Right lobe of liver (tissue), 6 donors: ENCODE measurements at regions not wholly inside any gene's neighbourhood (a gene's known extent, or its start where the extent isn't known, plus 50 kb on each side); places are given as distances from the start of the nearest gene placed in this dataset.
A peak's percentile ranks its signal among the peaks of the same experiment; 100 is the strongest.
"Not testable (repeated sequence)": the region's sequence is repeated elsewhere in the genome, so short reads cannot be mapped to it uniquely, and the experiment has no call there.

Experiments used
- ATAC-seq, 4 donors: fragments of 200-7000 bp; cut with Tn5 transposase; one replicate each; pipeline ENCODE4 v1.9.1; 2020; ENCODE audit warnings: mild to moderate bottlenecking in 4 of 4, moderate library complexity in 4 of 4
- DNase-seq, 3 donors: peaks; one replicate each; pipeline ENCODE4 v3.0.0-alpha.2; 2020
- H3K27ac ChIP-seq, 3 donors: fragments of 200-600 bp; one replicate each; pipeline ENCODE4 v1.8.0; 2022
- H3K27me3 ChIP-seq, 2 donors: fragments of 200-600 bp; one replicate each; pipeline ENCODE4 v1.8.0; 2022
- H3K36me3 ChIP-seq, 4 donors: fragments of 200-600 bp; sonication (generic) in 1 of 4; one replicate each; pipeline versions ENCODE4 v1.5.1 to v1.8.0; 2017 to 2022; ENCODE audit warnings: control low read depth in 1 of 4
- H3K4me1 ChIP-seq, 4 donors: fragments of 200-600 bp; sonication (generic) in 1 of 4; one replicate each; pipeline versions ENCODE4 v1.5.1 to v1.8.0; 2017 to 2022; ENCODE audit warnings: control low read depth in 1 of 4
- H3K4me3 ChIP-seq, 3 donors: fragments of 200-600 bp; one replicate each; pipeline ENCODE4 v1.8.0; 2022
- H3K9me3 ChIP-seq, 4 donors: fragments of 200-600 bp; sonication (generic) in 1 of 4; one replicate each; pipeline versions ENCODE4 v1.5.1 to v1.8.0; 2017 to 2022; ENCODE audit warnings: control low read depth in 1 of 4
- POLR2A ChIP-seq: fragments of 450-650 bp; IDR thresholded peaks from one replicate; pipeline ENCODE4 v1.6.1; 2017; ENCODE audit warnings: antibody characterized with exemption, mild to moderate bottlenecking
- WGBS: methylation state at CpG from one replicate; pipeline ENCODE4 v1.1.6; 2018; ENCODE audit warnings: low coverage, low lambda C conversion rate; ENCODE audit not compliant: insufficient coverage; ENCODE audit errors: missing lambda C conversion rate; 5-methylcytosine and 5-hydroxymethylcytosine counted together
- intact Hi-C, 2 donors: fragments of 100-400 bp; cut with DNase I; formaldehyde crosslinking; loops; one replicate each; pipeline versions ENCODE4 v1.11.2 to v1.14.1; 2022
- TF ChIP-seq, protein P1 (sequence below), 4 donors: fragments of 200-600 bp in 3 of 4; fragments of 450-650 bp in 1 of 4; IDR thresholded peaks; one replicate each; pipeline versions ENCODE4 v1.5.1 to v1.8.0; 2016 to 2022; ENCODE audit warnings: antibody characterized with exemption in 4 of 4, mild to moderate bottlenecking in 2 of 4
- donor health status: DM: no; HTN: yes; CAD: no.
- donor health status: DM: no; HTN: no; CAD: no.
- donor health status: DM: no; HTN: no; CAD: no.
- donor health status: DM: no; HTN: yes; CAD: no.
- donor health status: DM: no; HTN: yes; CAD: no.

GRCh38 chr18:59072727-59073421 is 66.8 kb upstream of the SEC11C start:
- no peaks in the 10 kb centered on the region for H3K36me3 ChIP-seq
- H3K27ac ChIP-seq, result no peak overlapping the region
- 83% methylated on average over 5 of the region's 6 CpGs for WGBS
- TF ChIP-seq, protein P1, sequence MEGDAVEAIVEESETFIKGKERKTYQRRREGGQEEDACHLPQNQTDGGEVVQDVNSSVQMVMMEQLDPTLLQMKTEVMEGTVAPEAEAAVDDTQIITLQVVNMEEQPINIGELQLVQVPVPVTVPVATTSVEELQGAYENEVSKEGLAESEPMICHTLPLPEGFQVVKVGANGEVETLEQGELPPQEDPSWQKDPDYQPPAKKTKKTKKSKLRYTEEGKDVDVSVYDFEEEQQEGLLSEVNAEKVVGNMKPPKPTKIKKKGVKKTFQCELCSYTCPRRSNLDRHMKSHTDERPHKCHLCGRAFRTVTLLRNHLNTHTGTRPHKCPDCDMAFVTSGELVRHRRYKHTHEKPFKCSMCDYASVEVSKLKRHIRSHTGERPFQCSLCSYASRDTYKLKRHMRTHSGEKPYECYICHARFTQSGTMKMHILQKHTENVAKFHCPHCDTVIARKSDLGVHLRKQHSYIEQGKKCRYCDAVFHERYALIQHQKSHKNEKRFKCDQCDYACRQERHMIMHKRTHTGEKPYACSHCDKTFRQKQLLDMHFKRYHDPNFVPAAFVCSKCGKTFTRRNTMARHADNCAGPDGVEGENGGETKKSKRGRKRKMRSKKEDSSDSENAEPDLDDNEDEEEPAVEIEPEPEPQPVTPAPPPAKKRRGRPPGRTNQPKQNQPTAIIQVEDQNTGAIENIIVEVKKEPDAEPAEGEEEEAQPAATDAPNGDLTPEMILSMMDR (IDR thresholded peaks at IDR 0.05), result no peak
- no peak for TF ChIP-seq POLR2A
- no peak for ATAC-seq
- H3K4me1 ChIP-seq, result no peaks in the 10 kb centered on the region
- H3K27me3 ChIP-seq, result no peaks in the 10 kb centered on the region
- H3K9me3 ChIP-seq, result no peaks in the 10 kb centered on the region
- H3K4me3 ChIP-seq, result no peak overlapping the region
- intact Hi-C loops, result no loop called here
- DNase-seq, result no peak

DNA sequence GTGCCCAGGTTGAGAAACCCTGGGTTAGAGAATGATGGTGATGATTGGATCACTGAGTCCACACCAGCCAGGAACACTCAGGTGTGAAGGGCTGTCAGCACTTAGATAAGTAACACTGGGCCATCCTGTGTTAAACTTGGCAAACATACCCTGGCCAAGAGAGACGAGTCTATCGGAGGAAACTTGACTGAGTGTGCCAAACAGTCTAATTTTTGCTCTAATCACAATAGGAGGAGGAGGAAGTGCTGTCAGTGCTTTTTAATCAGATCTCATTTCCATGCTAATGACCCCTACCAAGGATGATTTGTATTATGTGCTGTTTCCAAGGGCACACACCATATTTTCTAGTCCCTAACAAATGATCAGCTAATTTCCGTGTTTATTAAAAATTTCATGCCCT is 63.8 kb upstream of the SEC11C start:
- DNase-seq, result no peak
- 50% methylated on average over 1 of the region's 3 CpGs for WGBS
- H3K27ac ChIP-seq, result no peak overlapping the region
- no peaks in the 10 kb centered on the region for H3K4me1 ChIP-seq
- intact Hi-C loops, result no loop called here
- no peaks in the 10 kb centered on the region for H3K9me3 ChIP-seq
- no peaks in the 10 kb centered on the region for H3K27me3 ChIP-seq
- H3K36me3 ChIP-seq, result no peaks in the 10 kb centered on the region
- no peak for TF ChIP-seq POLR2A
- TF ChIP-seq, protein P1 (IDR thresholded peaks at IDR 0.05), result no peak
- no peak overlapping the region for H3K4me3 ChIP-seq
- peak in 3 of 4 donors; percentile 27 to 53 (median 52) for ATAC-seq

GRCh38 chr18:59079264-59079663 is 60.4 kb upstream of the SEC11C start:
- Histone ChIP-seq H3K27me3 (no peaks in the 10 kb centered on the region), H3K27ac (no peak overlapping the region), H3K9me3 (no peaks in the 10 kb centered on the region), H3K4me3 (no peak overlapping the region), H3K4me1 (no peaks in the 10 kb centered on the region), H3K36me3 (no peaks in the 10 kb centered on the region)
- intact Hi-C loops, result no loop called here
- no peak for DNase-seq
- TF ChIP-seq, protein P1 (IDR thresholded peaks at IDR 0.05), result no peak
- TF ChIP-seq POLR2A, result no peak
- ATAC-seq, result no peak
- 65% methylated on average over 3 of the region's 4 CpGs for WGBS

DNA sequence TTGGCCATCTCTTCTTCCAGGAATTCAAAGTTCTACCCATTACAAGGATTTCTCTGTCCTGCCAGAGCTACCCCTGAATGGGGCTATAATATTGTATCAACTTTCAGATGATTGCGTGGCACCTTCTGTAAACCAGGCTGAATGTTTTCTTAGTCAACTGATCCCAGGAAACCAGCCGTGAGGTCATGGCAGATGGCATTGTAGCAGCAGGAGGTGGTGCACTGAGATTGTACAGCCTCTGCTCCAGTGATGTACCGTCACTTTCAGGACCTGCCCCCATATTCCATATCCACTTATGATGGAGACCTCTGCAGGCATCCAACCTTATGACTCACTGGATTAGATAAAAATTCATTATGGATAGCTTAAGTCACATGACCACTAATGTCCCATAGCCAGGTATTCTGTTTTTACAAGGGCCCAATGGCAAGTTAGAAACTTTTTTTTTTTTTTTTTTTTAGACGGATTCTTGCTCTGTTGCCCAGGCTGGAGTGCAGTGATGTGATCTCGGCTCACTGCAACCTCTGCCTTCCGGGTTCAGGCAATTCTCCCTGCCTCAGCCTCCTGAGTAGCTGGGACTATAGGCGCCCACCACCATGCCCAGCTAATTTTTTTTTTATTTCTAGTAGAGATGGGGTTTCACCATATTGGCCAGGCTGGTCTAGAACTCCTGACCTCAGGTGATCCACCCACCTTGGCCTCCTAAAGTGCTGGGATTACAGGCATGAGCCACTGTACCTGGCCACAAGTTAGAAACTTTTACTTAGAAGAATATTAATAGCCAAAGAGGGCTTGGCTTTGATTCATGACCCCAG is 59.8 kb upstream of the SEC11C start:
- H3K27me3 ChIP-seq, intact Hi-C loops, H3K36me3 ChIP-seq, H3K9me3 ChIP-seq, H3K4me1 ChIP-seq, H3K4me3 ChIP-seq, H3K27ac ChIP-seq, ATAC-seq, DNase-seq: not testable (repeated sequence)
- 83% methylated on average over 7 of the region's 7 CpGs for WGBS

GRCh38 chr18:59083136-59083818 is 56.4 kb upstream of the SEC11C start:
- Histone ChIP-seq H3K4me1 (no peaks in the 10 kb centered on the region), H3K27ac (no peak overlapping the region), H3K9me3 (no peaks in the 10 kb centered on the region), H3K36me3 (no peaks in the 10 kb centered on the region), H3K4me3 (no peak overlapping the region), H3K27me3 (no peaks in the 10 kb centered on the region)
- DNase-seq (no peak), ATAC-seq (no peak)
- TF ChIP-seq POLR2A, result no peak
- TF ChIP-seq, protein P1 (IDR thresholded peaks at IDR 0.05), result no peak
- intact Hi-C loops, result no loop called here
- 60% methylated on average over 10 of the region's 10 CpGs for whole genome bisulfite sequencing
